ENCODE measurements at regions not wholly inside any gene's neighbourhood (a gene's known extent, or its start where the extent isn't known, plus 50 kb on each side); places are given as distances from the start of the nearest gene placed in this dataset.

- TF ChIP-seq EZH2phosphoT487 (IDR thresholded peaks at IDR 0.05; ENCODE audit: borderline replicate concordance, low read length) (no peak), CTCF (IDR thresholded peaks at IDR 0.05; ENCODE audit: low read depth, low read length, poor library complexity, severe bottlenecking) (no peak)
Observed at GRCh38 chr6:163827143-163827542, 412.6 kb downstream of the QKI start.
